ENCODE measurements at regions not wholly inside any gene's neighbourhood (a gene's known extent, or its start where the extent isn't known, plus 50 kb on each side); places are given as distances from the start of the nearest gene placed in this dataset.
A peak's percentile ranks its signal among the peaks of the same experiment; 100 is the strongest.

DNA sequence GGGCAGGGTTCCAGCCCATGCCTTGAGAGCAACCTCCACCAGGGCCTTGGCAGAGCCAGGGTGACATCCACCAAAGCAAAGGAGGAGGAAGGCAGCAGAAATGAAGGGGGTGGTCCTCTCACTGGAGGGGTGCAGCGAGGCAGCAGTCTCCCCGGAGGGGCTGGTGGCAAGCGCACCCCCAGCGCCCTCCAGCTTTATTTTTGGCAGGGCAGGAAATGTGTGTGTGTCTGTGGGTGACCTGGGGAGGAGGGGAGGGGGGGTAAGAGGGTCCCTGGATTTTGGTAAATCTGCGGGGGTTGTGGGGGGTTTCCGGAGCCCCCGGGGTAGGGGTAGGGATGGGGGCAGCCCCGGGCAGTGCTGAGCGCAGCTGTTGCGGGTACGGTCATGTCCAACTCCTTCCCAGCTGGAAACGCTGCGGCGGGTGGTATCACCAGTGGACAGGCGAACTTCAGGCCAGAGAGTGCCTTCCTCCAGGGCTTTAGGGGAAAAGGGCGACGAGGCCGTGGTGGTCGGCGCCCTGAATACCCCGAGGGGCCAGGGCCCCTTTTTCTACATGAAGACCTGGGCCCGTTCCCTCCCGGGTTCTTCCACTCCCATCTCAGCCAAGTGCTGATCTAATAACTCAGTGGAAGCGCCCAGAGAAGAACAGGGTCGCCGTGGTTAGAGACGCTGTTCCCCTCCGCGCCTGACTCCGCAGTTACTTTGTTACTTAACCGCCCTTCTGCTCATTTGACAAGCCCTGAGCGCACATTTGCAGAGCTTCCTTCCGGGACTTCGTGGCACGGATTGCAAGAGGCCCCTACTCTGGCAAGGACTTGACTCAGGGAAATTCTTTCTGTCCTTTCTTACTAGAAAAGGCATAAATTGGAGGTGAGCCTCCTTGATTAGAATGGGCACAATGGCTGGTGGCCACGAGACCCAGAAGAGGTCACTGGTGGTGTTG is 55.2 kb downstream of the FOS start:
- TF ChIP-seq, protein P1, sequence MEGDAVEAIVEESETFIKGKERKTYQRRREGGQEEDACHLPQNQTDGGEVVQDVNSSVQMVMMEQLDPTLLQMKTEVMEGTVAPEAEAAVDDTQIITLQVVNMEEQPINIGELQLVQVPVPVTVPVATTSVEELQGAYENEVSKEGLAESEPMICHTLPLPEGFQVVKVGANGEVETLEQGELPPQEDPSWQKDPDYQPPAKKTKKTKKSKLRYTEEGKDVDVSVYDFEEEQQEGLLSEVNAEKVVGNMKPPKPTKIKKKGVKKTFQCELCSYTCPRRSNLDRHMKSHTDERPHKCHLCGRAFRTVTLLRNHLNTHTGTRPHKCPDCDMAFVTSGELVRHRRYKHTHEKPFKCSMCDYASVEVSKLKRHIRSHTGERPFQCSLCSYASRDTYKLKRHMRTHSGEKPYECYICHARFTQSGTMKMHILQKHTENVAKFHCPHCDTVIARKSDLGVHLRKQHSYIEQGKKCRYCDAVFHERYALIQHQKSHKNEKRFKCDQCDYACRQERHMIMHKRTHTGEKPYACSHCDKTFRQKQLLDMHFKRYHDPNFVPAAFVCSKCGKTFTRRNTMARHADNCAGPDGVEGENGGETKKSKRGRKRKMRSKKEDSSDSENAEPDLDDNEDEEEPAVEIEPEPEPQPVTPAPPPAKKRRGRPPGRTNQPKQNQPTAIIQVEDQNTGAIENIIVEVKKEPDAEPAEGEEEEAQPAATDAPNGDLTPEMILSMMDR (IDR thresholded peaks at IDR 0.05), result no peak
- peak in 1 of 2 donors; percentile 22 for TF ChIP-seq POLR2AphosphoS5 (IDR thresholded peaks at IDR 0.05)

All from esophagus muscularis mucosa (tissue), 3 donors.